NOMO-1 (cell line): ENCODE measurements at regions not wholly inside any gene's neighbourhood (a gene's known extent, or its start where the extent isn't known, plus 50 kb on each side); places are given as distances from the start of the nearest gene placed in this dataset.
A peak's percentile ranks its signal among the peaks of the same experiment; 100 is the strongest.

ENCODE experiments used
- DNase-seq, 2 experiments: peaks; one replicate each; lab custom pipeline; 2025; ENCODE audit not compliant: unreplicated experiment in 2 of 2; lab: John Stamatoyannopoulos, UW

- DNase-seq, result no peak
Observed at GRCh38 chr4:14277505-14277904, 650.0 kb upstream of the BOD1L1 start.

DNA sequence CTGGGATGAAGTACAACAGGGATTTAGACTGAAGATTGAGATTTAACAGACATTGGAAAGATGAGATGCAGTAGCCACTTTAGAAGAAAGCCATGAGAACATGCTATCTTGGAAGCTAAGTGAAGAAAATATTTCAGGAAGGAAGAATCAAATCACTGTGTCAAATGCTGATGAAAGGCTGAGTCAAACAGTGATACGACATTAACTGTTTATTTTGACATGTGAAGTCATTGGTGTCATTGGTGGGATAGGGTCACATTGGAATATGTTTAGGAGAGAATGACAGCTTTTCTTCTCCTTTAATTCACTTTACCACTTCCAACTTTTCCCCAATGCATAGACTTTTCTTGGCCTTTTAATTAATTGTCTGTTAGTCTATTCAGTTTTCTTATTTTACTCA, 653.0 kb upstream of the BOD1L1 start:
- DNase-seq, result no peak

DNA sequence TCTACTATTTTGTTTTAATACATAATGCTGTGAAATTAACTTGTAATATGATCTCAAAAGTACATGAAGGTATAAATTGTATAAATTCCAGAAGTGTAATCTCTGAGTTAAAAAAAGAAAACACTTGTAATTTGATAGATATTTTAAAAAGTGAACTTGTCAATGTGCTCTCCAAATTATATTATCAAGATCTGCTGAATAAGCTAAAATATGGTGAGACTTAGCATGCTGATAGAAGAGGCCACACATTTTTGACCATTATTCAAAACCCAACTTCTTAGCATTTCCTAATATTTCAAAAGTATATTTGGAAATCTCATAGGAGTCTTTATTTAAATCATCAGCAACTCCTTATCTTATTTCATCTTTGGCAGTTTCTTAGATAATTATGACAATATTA, 657.1 kb upstream of the BOD1L1 start:
- DNase-seq, result no peak

GRCh38 chr4:14289708-14290107, 662.2 kb upstream of the BOD1L1 start:
- no peak for DNase-seq

DNA sequence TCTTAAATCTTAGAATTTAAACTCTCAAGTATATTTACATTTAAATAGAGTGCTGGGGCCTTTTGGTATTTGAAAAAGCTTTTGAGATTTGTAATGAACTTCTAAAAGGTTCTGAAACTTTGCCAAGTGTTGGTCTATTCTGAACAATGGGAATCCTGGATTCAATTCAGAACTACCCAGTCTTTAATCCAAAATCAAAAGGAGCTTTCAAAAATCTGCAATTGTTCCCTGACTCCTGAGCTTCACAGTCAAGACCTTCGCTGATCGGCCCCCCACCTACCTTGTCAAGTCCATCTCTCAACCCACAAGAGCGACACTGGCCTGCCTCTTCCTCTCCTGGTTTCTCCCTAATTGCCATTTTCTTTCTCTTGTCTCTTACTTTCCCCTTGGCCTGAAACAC, 666.1 kb upstream of the BOD1L1 start:
- no peak for DNase-seq

- DNase-seq, result no peak
Observed at GRCh38 chr4:14294611-14295010, 667.1 kb upstream of the BOD1L1 start.

DNA sequence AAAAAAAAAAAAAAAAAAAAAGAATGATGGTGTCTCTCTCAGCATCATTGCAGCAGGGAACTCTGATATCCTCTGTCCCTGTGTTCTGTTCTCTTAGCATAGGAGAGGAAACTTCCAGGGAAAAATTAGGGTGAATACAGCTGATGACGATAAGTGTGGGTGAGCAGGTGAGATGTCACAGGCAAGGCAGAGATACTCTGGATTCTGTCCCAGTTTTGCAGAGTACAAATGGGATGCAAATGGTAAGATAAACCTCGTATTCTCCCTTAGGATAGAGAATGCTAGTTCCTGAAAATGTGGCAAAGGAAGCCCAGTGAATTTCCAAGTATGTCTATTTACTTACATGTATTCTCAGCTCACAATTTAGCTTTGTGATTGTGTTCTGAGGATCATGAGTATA, 671.6 kb upstream of the BOD1L1 start:
- DNase-seq, result no peak

DNA sequence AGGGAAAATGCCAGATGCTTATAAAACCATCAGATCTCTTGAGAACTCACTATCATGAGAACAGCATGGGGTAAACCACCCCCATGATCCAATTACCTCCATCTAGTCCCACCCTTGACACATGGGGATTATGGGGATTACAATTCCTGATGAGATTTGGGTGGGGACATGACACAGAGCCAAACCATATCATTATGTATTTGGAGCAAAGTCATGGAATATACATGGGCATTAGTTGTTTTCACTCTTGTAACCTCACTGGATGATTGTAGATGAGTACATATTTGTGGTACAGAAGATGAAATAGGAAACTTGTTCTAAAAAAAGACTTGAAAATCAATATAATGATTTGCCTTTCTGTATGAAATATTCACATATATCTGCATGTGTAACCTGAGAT, 674.5 kb upstream of the BOD1L1 start:
- DNase-seq, result no peak

DNA sequence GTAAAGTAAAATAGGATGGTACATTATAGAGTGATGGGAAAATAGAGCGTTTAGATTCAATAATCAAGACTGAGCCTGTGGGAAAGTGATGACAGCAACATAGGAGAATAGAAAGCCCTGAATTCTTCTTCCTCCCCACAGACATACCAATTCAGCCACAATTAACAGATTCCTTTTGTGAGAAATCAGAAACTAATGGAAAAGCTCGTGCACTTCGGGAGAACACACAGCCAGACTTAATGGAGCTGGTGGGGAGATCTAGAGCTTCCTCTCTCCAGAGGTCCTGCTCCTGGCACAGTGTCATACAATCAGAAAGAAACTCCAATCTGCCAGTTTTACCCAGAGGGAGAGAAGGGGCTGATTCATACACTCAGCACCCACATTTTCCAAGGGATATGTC, 676.3 kb upstream of the BOD1L1 start:
- DNase-seq, result no peak

DNA sequence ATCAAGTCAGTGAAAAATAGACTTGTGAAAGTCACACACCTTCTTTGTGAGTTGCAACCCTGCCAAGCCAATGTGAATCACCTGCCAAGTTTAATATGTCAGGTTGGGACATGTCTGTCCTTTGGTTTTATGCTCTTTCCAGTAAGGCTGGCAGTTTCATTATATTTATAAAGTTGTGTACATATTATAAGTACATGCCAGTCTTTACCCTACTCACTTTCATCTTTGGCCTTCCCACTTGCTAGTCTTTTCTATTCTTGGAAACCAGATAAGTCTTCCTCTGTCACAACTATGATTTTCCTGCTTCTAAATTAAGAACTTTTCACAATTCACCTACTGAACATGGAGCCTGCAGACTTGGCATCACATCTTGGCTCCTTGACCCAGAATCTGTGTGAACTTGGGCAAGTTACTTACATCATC, 680.7 kb upstream of the BOD1L1 start:
- no peak for DNase-seq

DNA sequence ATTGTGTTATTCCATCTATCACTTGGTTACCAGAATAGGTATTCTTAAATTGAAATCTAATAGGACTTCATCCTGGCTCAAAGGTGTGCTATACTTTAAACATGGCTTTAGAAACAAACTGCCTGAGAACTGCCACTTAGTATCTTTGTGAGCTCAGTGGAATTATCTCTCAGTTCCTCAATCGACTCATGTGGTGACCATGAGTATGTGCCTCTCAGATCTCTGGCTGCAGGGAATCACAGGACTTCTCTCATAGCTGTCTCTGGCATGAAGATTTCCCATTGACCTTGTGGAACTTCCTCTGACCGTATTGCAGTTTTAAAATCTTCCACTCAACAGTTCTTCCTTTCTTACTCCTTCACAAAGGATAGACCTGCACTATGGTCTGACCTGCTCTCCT, 681.9 kb upstream of the BOD1L1 start:
- peak in 1 of 2 experiments; percentile 24 for DNase-seq

GRCh38 chr4:14313757-14314156, 686.2 kb upstream of the BOD1L1 start:
- no peak for DNase-seq

DNA sequence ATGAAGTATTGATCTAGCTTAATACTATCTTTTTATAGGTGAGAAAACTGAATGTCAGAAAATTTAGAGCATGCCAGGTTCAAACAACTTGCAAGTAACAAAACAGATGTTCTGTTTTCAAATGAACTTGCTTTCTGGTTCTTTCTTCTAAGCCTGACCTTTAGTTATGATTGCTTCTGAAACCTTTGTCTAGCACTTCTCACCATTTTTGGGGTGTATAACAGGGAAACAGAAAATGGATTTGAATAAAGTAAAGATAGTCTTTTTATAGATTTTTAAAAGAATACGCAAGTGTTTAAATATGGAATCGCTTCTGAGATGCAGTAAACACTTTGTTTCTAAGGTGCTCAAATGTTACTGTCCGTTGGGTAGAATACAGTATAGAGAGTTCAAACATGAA, 687.2 kb upstream of the CPEB2 start:
- no peak for DNase-seq

DNA sequence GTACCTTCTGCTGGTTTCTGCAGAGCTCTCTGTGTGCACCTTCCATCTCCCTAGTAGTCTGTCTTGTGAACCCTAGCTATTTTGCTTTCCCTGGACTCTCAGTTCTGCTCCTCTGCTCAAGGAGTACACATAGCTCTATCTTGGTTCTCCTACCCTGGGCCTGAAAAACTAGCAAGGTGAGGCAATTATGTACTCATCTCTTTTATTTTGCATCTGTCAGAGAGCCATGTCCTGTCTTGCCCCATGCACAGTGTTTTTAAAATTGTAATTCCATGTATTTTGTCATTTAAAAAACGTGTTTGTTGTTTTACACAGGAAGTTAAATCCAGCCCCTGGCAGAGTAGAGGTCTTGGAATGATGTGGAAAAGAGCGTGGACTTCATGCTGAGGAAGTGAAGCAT, 684.9 kb upstream of the CPEB2 start:
- no peak for DNase-seq

- DNase-seq, result no peak
Observed at GRCh38 chr4:14318671-14319070, 683.6 kb upstream of the CPEB2 start.

DNA sequence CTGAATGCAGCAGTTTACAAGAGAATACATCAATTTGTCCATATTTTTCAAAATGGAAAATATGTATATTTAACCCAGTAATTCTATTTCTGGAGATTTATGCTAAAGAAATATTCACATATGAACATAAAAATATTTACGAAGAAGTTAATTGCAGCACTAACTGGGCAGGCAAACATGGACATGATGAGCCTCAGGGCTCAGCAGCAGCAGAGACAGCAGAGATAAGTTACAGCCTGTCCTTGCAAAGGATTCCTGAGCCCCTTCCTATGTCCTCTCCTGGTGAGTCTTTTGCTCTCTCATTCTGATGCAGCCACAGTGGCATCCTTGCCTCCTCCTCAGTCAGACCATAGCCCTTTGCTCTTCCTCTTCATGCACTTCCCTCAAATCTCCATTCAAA, 680.6 kb upstream of the CPEB2 start:
- no peak for DNase-seq

DNA sequence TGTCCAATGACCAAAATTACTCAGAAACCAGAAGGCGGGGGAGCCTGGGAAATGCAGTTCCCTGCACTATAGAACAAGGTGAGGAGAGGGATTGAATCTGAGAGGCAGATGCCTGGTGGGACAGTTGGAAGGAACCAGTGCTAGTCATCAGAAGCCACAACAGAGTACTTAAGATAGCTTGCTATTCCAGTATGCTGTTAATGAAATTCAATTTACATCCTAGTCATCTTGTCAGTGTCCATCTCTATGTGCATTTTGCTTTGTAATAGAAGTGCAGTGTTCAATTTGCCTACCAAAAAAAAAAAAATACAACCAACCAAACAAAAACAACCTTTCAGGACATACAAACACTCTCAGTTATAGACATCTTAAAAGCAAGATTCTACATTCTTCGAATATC, 679.1 kb upstream of the CPEB2 start:
- DNase-seq, result no peak

DNA sequence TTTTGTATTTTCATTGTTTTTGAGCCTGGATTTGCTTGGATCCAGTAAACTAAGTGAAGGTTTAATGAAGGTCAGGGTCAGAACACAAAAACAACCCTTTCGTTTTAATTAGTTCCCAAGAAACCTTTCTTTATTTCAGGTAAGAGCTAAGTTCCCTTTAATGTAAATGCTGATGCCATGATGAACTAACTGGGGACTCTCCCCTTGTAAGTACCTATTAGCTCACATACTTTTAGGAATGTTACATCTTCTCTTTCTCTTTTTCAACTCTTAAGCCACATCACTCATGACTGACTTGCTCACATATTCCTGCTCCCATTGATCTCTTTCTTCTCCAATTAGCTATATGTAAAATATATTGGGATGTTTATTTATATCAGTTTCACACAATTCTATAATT, 673.1 kb upstream of the CPEB2 start:
- no peak for DNase-seq

- no peak for DNase-seq
Observed at GRCh38 chr4:14333616-14334015, 668.7 kb upstream of the CPEB2 start.

GRCh38 chr4:14334166-14334565, 668.1 kb upstream of the CPEB2 start:
- no peak for DNase-seq

DNA sequence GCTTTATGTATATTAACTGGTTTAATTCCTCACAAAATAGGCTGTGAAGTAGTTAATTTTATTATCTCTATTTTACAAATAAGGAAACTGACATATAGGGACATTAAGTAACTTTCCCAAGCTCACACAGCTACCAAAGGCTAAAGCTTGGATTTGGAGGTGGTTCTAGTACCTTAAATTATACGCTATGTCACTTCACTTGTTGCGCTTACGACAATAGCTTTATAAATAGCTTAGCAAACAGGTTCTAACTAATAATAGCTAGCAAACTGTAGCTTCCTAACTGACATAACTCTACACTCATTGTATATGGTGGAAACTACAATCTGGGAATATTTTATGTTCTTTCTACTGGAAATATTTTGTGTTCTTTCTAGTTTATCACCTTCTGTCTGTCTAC, 666.4 kb upstream of the CPEB2 start:
- DNase-seq, result no peak

GRCh38 chr4:14336656-14337055, 665.6 kb upstream of the CPEB2 start:
- DNase-seq, result no peak

DNA sequence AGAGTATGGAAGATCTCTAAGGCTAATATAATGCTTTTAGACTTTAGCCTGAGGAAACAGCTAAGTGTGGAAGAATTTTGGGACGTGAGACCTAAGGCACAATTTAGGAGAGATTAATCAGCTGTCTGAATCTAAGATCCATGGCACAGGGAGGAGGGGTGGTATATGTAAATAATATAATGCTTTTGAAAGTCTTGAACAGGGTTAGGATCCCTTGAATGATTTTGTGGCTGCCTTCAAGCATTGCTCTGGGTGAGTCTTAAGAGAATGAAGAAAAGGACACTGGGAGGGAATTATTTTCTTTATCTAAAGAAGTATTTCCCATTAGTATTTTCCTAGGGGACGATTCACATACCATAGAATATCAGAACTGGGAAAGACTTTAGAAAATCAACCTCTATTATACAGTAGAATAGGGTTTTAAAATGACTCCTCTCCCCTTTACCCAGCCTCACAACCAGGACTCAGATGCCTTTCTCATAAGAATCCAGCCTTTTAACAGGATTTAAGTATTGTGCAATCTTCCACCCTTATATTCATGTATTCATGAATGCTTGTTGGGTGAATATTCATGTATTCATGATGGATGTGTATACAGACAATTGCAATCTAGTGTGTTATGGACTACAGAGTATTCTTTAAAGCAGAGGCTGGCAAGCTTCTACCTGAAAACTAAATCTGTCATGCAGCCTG, 664.2 kb upstream of the CPEB2 start:
- DNase-seq, result no peak
